ENCODE measurements at regions not wholly inside any gene's neighbourhood (a gene's known extent, or its start where the extent isn't known, plus 50 kb on each side); places are given as distances from the start of the nearest gene placed in this dataset.

- H3K27ac ChIP-seq = no peak overlapping the region
- TF ChIP-seq POLR2A (IDR thresholded peaks at IDR 0.05) = no peak
- no peaks in the 10 kb centered on the region for H3K4me1 ChIP-seq
- no peaks in the 10 kb centered on the region for H3K36me3 ChIP-seq
- H3K9me3 ChIP-seq = no peaks in the 10 kb centered on the region
- no peak overlapping the region for H3K4me3 ChIP-seq
- no peaks in the 10 kb centered on the region for H3K27me3 ChIP-seq
- DNase-seq (no peak), ATAC-seq (no peak)
- WGBS (ENCODE audit: insufficient coverage, low coverage, low lambda C conversion rate, missing lambda C conversion rate) = 44% methylated on average over 1 of the region's 1 CpG
- intact Hi-C loops (cut with DNase I) = no loop called here
These were observed 409.8 kb upstream of the CELF4 start for GRCh38 chr18:37975446-37975845.

- no peak overlapping the region for H3K4me3 ChIP-seq
- ATAC-seq (no peak), DNase-seq (no peak)
- intact Hi-C loops (cut with DNase I) = no loop called here
- no peaks in the 10 kb centered on the region for H3K4me1 ChIP-seq
- WGBS (ENCODE audit: insufficient coverage, low coverage, low lambda C conversion rate, missing lambda C conversion rate) = 13% methylated on average over 1 of the region's 1 CpG
- no peaks in the 10 kb centered on the region for H3K36me3 ChIP-seq
- H3K9me3 ChIP-seq = no peaks in the 10 kb centered on the region
- TF ChIP-seq CTCF (IDR thresholded peaks at IDR 0.05) = no peak
- TF ChIP-seq POLR2A (IDR thresholded peaks at IDR 0.05) = no peak
- H3K27ac ChIP-seq = no peak overlapping the region
- no peaks in the 10 kb centered on the region for H3K27me3 ChIP-seq
These were observed 401.7 kb upstream of the CELF4 start for GRCh38 chr18:37967261-37967660.

DNA sequence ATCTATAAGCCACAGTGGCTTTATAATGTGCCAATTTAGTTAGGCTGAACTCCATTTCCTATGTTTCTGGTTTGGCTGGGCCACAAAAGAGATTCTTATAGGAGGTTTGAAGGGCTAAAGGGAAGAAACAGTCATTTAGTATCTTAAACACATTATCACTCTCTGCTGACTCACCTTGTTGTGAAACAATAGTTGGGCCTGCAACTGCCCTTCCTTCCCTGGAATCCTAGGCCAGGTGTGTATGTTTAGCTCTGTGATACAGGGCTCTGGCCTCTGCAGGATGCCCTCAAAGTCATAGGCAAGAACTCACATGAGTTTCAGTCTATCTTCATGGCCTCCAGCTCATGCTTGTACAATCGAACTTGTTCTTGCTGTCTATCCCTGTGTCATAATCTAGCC lies 400.0 kb upstream of the CELF4 start:
- intact Hi-C loops (cut with DNase I) = no loop called here
- Histone ChIP-seq H3K9me3 (no peaks in the 10 kb centered on the region), H3K27ac (no peak overlapping the region), H3K36me3 (no peaks in the 10 kb centered on the region), H3K4me1 (no peaks in the 10 kb centered on the region), H3K4me3 (no peak overlapping the region), H3K27me3 (no peaks in the 10 kb centered on the region)
- WGBS (ENCODE audit: insufficient coverage, low coverage, low lambda C conversion rate, missing lambda C conversion rate) = 33% methylated on average over 1 of the region's 1 CpG
- DNase-seq (no peak), ATAC-seq (no peak)
- TF ChIP-seq CTCF (IDR thresholded peaks at IDR 0.05) = no peak
- no peak for TF ChIP-seq POLR2A (IDR thresholded peaks at IDR 0.05)

DNA sequence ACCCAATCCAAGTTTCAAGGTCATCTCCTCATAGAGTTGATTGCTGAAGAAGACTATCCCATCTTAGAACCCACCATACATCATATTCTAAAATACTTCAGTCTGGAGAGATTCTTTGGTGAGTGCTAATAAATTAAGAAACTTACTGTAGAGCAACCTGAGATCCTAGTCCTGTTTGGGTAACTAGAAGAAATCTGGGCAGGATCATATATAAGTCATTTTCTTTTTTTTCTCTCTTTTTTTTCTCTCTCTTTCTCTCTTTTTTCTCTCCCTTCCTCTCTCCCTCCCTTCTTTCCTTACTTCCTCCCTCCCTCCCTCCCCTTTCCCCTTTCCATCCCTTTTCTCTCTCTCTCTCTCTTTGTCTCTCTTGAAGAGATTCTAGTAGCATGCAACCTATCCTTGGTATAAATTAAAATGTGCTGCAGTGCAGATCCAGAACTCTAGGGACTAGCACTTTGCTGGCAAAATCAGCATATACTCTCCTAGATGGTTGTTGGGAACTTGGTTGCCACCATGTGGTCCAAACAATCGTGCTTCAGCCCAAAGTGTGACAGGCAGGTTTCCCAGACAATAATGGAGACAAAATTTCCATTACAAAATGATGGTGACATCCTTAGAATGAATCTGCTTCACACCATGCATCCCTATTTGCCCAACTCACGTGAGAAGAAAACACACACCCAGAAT lies 399.4 kb upstream of the CELF4 start:
- no peak overlapping the region for H3K27ac ChIP-seq
- H3K4me3 ChIP-seq = no peak overlapping the region
- no peaks in the 10 kb centered on the region for H3K4me1 ChIP-seq
- TF ChIP-seq POLR2A (IDR thresholded peaks at IDR 0.05) (no peak), CTCF (IDR thresholded peaks at IDR 0.05) (no peak)
- intact Hi-C loops (cut with DNase I) = no loop called here
- DNase-seq (no peak), ATAC-seq (no peak)
- no peaks in the 10 kb centered on the region for H3K9me3 ChIP-seq
- 37% methylated on average over 2 of the region's 2 CpGs for WGBS (ENCODE audit: insufficient coverage, low coverage, low lambda C conversion rate, missing lambda C conversion rate)
- no peaks in the 10 kb centered on the region for H3K27me3 ChIP-seq
- H3K36me3 ChIP-seq = no peaks in the 10 kb centered on the region

DNA sequence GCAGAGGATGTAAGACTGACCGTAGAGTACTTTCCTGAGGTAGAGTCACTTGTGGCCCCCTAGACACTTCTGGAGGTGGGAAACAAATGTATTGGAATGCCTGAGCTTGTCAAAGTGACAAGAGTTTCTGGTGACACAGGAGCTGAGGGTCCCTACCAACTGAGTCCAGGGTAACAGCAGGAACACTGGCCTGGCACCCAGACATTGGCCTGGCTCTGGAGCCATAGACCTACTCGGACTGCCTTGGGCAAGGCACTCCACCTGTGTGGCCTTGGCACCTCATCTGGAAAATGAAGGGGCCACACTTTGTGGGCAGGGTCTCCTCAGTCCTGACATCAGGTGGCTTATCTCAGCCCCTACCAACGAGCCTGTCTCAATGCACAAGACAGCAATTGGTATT lies 398.2 kb upstream of the CELF4 start:
- WGBS (ENCODE audit: insufficient coverage, low coverage, low lambda C conversion rate, missing lambda C conversion rate) = 30% methylated on average over 1 of the region's 3 CpGs
- intact Hi-C loops (cut with DNase I) = no loop called here

More for the DNA sequence above, 398.2 kb upstream of the CELF4 start:
- H3K4me3 ChIP-seq = no peak overlapping the region
- no peaks in the 10 kb centered on the region for H3K9me3 ChIP-seq
- no peaks in the 10 kb centered on the region for H3K36me3 ChIP-seq
- ATAC-seq (peak in 1 of 4 donors; percentile 34), DNase-seq (no peak)
- H3K27me3 ChIP-seq = no peaks in the 10 kb centered on the region
- H3K4me1 ChIP-seq = no peaks in the 10 kb centered on the region
- H3K27ac ChIP-seq = no peak overlapping the region
- TF ChIP-seq CTCF (IDR thresholded peaks at IDR 0.05) (no peak), POLR2A (IDR thresholded peaks at IDR 0.05) (no peak)
